DND-41 (cell line): ENCODE measurements at regions not wholly inside any gene's neighbourhood (a gene's known extent, or its start where the extent isn't known, plus 50 kb on each side); places are given as distances from the start of the nearest gene placed in this dataset.

Experiments
- ATAC-seq: fragments of 200-7000 bp; cut with Tn5 transposase; 3 replicates; pipeline ENCODE4 v1.9.1; 2021; ENCODE audit warnings: low read depth; ENCODE audit not compliant: insufficient read depth
- DNase-seq: peaks from one replicate; pipeline ENCODE4 v3.0.0-alpha.2; 2020
- H2AFZ ChIP-seq: 2 replicates; pipeline ENCODE4 v1.6.0; 2012; ENCODE audit warnings: low read depth, low read length
- H3K27ac ChIP-seq: 2 replicates; pipeline ENCODE4 v1.5.1; 2012; ENCODE audit warnings: low read length, inconsistent platforms
- H3K27me3 ChIP-seq: fragments of 200-600 bp; sonication (generic); 2 replicates; pipeline ENCODE4 v1.6.0; 2012; ENCODE audit warnings: low read length, mild to moderate bottlenecking, inconsistent platforms; ENCODE audit not compliant: insufficient read depth, poor library complexity
- H3K36me3 ChIP-seq: 2 replicates; pipeline ENCODE4 v1.5.1; 2012; ENCODE audit warnings: low read length, inconsistent platforms; ENCODE audit not compliant: insufficient read depth
- H3K4me1 ChIP-seq: 2 replicates; pipeline ENCODE4 v1.5.1; 2012; ENCODE audit warnings: mild to moderate bottlenecking, low read length; ENCODE audit not compliant: insufficient read depth
- H3K4me2 ChIP-seq: 2 replicates; pipeline ENCODE4 v1.6.0; 2012; ENCODE audit warnings: mild to moderate bottlenecking, moderate library complexity, low read length, inconsistent platforms; ENCODE audit not compliant: insufficient read depth
- H3K4me3 ChIP-seq, 2 experiments: fragments of 200-600 bp in 1 of 2; shearing (Covaris generic) in 1 of 2; 2 replicates each; pipeline ENCODE4 v1.5.1; 2012 to 2016; ENCODE audit warnings: inconsistent platforms in 2 of 2, low read length in 2 of 2, mild to moderate bottlenecking in 2 of 2, low read depth in 1 of 2, moderate library complexity in 1 of 2
- H3K79me2 ChIP-seq: 2 replicates; pipeline ENCODE4 v1.6.0; 2012; ENCODE audit warnings: low read length, inconsistent platforms; ENCODE audit not compliant: insufficient read depth
- H3K9ac ChIP-seq: 2 replicates; pipeline ENCODE4 v1.6.0; 2012; ENCODE audit warnings: low read depth, mild to moderate bottlenecking, inconsistent platforms, low read length, moderate library complexity
- H3K9me3 ChIP-seq: 2 replicates; pipeline ENCODE4 v1.5.1; 2012; ENCODE audit warnings: low read length, moderate library complexity, mild to moderate bottlenecking, inconsistent platforms; ENCODE audit not compliant: insufficient read depth, severe bottlenecking
- H4K20me1 ChIP-seq: 2 replicates; pipeline ENCODE4 v1.6.0; 2012; ENCODE audit warnings: low read length; ENCODE audit not compliant: insufficient read depth
- CTCF ChIP-seq: IDR thresholded peaks from 2 replicates; pipeline ENCODE4 v1.5.1; 2012; ENCODE audit warnings: borderline replicate concordance, low read length, moderate library complexity, mild to moderate bottlenecking; ENCODE audit not compliant: poor library complexity, severe bottlenecking; ENCODE audit errors: extremely low read depth
- EZH2 ChIP-seq: IDR thresholded peaks from 3 replicates; pipeline ENCODE4 v1.6.1; 2012; ENCODE audit warnings: borderline replicate concordance, low read depth, mild to moderate bottlenecking, moderate library complexity, low read length, inconsistent platforms; ENCODE audit not compliant: severe bottlenecking

GRCh38 chr13:44031555-44031954, 151.9 kb downstream of the LACC1 start:
- TF ChIP-seq CTCF (no peak), EZH2 (no peak)
- no peaks in the 10 kb centered on the region for H4K20me1 ChIP-seq
- no peak overlapping the region for H3K4me3 ChIP-seq
- peaks cover 9% of the 10 kb centered on the region for H3K27me3 ChIP-seq
- no peak for ATAC-seq
- no peaks in the 10 kb centered on the region for H3K9me3 ChIP-seq
- DNase-seq, result no peak
- H3K36me3 ChIP-seq, result no peaks in the 10 kb centered on the region
- H3K27ac ChIP-seq, result no peak overlapping the region
- no peak overlapping the region for H2AFZ ChIP-seq
- H3K4me1 ChIP-seq, result no peaks in the 10 kb centered on the region
- H3K4me2 ChIP-seq, result no peak overlapping the region
- H3K79me2 ChIP-seq, result no peaks in the 10 kb centered on the region
- no peak overlapping the region for H3K9ac ChIP-seq

GRCh38 chr13:44032802-44033201, 153.1 kb downstream of the LACC1 start:
- no peaks in the 10 kb centered on the region for H3K79me2 ChIP-seq
- no peaks in the 10 kb centered on the region for H3K4me1 ChIP-seq
- no peak for ATAC-seq
- H3K9me3 ChIP-seq, result no peaks in the 10 kb centered on the region
- H3K4me2 ChIP-seq, result no peak overlapping the region
- H3K27me3 ChIP-seq, result peaks cover 9% of the 10 kb centered on the region
- no peak overlapping the region for H3K4me3 ChIP-seq
- no peak overlapping the region for H3K9ac ChIP-seq
- TF ChIP-seq CTCF (no peak), EZH2 (no peak)
- no peaks in the 10 kb centered on the region for H4K20me1 ChIP-seq
- DNase-seq, result no peak
- no peak overlapping the region for H3K27ac ChIP-seq
- H3K36me3 ChIP-seq, result no peaks in the 10 kb centered on the region
- H2AFZ ChIP-seq, result no peak overlapping the region

GRCh38 chr13:44035400-44035799, 155.7 kb downstream of the LACC1 start:
- Histone ChIP-seq H3K27me3 (no peaks in the 10 kb centered on the region), H3K4me3 (no peak overlapping the region)

More at GRCh38 chr13:44035400-44035799, 155.7 kb downstream of the LACC1 start:
- no peak overlapping the region for H3K27ac ChIP-seq
- H3K79me2 ChIP-seq, result no peaks in the 10 kb centered on the region
- TF ChIP-seq CTCF (no peak), EZH2 (no peak)
- DNase-seq (no peak), ATAC-seq (no peak)
- H4K20me1 ChIP-seq, result no peaks in the 10 kb centered on the region
- no peaks in the 10 kb centered on the region for H3K9me3 ChIP-seq
- no peak overlapping the region for H2AFZ ChIP-seq
- no peaks in the 10 kb centered on the region for H3K4me1 ChIP-seq
- H3K36me3 ChIP-seq, result no peaks in the 10 kb centered on the region
- no peak overlapping the region for H3K4me2 ChIP-seq
- H3K9ac ChIP-seq, result no peak overlapping the region
